ENCODE measurements at regions not wholly inside any gene's neighbourhood (a gene's known extent, or its start where the extent isn't known, plus 50 kb on each side); places are given as distances from the start of the nearest gene placed in this dataset.

DNA sequence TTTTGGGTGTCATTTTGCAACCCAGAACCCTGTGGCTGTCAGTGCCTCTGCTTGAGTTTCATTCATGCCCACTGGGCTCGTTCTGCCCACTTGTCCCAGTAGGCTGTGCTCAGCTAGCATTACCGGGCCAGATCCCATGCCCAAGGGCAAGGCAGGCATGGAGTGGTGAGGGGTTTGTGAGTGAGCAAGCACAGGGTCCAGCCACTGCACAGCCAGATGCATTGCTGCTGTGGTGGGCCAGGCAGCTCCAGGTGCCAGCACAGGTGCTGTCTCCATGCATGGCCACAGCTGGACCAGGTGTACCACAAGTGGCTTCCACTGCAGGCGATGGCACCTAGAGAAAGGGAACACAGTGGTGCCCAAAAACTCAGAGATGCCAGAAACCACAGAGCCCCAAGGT, 1671.2 kb downstream of the OLFM4 start:
- no peaks in the 10 kb centered on the region for H3K36me3 ChIP-seq (ENCODE audit: insufficient read depth, low read length)
- H3K27ac ChIP-seq (ENCODE audit: low read length), result no peak overlapping the region
- H3K27me3 ChIP-seq (ENCODE audit: insufficient read depth, low read depth, low read length), result no peaks in the 10 kb centered on the region
- H3K9me2 ChIP-seq (ENCODE audit: insufficient read depth, low read length), result no peaks in the 10 kb centered on the region
- no peaks in the 10 kb centered on the region for H3K9me3 ChIP-seq (ENCODE audit: low read length)
- H3K9ac ChIP-seq (ENCODE audit: low read length), result no peak overlapping the region
- no peak overlapping the region for H3K4me2 ChIP-seq (ENCODE audit: low read length)
- H3K79me2 ChIP-seq (replicated peaks; ENCODE audit: insufficient read depth, low read length), result no peaks in the 10 kb centered on the region
- no peak overlapping the region for H3K4me3 ChIP-seq (ENCODE audit: low read length)
- no peak for TF ChIP-seq EZH2 (IDR thresholded peaks at IDR 0.05; ENCODE audit: borderline replicate concordance, insufficient read depth, low read length, poor library complexity, severe bottlenecking)
- no peak for TF ChIP-seq MXI1 (conservative IDR thresholded peaks at IDR 0.05; ENCODE audit: poor library complexity, severe bottlenecking)
- no peaks in the 10 kb centered on the region for H3F3A ChIP-seq (ENCODE audit: insufficient read depth, low read length, poor library complexity, severe bottlenecking)
- H2AFZ ChIP-seq (ENCODE audit: low read depth, low read length), result no peak overlapping the region
- no peaks in the 10 kb centered on the region for H4K20me1 ChIP-seq (ENCODE audit: insufficient read depth)

DNA sequence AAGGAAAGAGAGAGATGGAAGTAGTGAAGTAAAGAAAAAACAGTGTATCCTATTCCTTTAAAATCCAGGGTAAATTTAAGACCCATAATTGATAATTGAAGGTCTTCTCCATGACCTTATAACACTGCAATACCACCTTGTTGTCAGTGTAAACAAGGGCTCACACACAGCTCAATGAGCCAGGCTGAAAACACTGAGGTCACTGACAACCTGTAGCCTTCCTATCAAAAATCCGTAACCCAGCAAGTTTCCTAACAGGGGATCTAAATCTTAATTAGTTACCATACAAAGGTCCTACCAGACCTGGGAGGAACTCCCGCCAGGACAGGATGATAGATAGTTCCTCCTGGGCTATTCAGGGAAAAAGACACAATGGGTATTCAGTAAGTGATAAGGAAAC, 1677.1 kb downstream of the OLFM4 start:
- Histone ChIP-seq H3K27ac (ENCODE audit: low read length) (no peak overlapping the region), H3F3A (ENCODE audit: insufficient read depth, low read length, poor library complexity, severe bottlenecking) (no peaks in the 10 kb centered on the region), H3K4me3 (ENCODE audit: low read length) (no peak overlapping the region), H3K27me3 (ENCODE audit: insufficient read depth, low read depth, low read length) (no peaks in the 10 kb centered on the region), H3K9me3 (ENCODE audit: low read length) (peaks cover 3% of the 10 kb centered on the region), H4K20me1 (ENCODE audit: insufficient read depth) (no peaks in the 10 kb centered on the region), H3K9ac (ENCODE audit: low read length) (no peak overlapping the region), H3K9me2 (ENCODE audit: insufficient read depth, low read length) (no peaks in the 10 kb centered on the region), H3K36me3 (ENCODE audit: insufficient read depth, low read length) (no peaks in the 10 kb centered on the region), H3K79me2 (replicated peaks; ENCODE audit: insufficient read depth, low read length) (no peaks in the 10 kb centered on the region), H2AFZ (ENCODE audit: low read depth, low read length) (no peak overlapping the region), H3K4me2 (ENCODE audit: low read length) (no peak overlapping the region)
- TF ChIP-seq, protein P1, sequence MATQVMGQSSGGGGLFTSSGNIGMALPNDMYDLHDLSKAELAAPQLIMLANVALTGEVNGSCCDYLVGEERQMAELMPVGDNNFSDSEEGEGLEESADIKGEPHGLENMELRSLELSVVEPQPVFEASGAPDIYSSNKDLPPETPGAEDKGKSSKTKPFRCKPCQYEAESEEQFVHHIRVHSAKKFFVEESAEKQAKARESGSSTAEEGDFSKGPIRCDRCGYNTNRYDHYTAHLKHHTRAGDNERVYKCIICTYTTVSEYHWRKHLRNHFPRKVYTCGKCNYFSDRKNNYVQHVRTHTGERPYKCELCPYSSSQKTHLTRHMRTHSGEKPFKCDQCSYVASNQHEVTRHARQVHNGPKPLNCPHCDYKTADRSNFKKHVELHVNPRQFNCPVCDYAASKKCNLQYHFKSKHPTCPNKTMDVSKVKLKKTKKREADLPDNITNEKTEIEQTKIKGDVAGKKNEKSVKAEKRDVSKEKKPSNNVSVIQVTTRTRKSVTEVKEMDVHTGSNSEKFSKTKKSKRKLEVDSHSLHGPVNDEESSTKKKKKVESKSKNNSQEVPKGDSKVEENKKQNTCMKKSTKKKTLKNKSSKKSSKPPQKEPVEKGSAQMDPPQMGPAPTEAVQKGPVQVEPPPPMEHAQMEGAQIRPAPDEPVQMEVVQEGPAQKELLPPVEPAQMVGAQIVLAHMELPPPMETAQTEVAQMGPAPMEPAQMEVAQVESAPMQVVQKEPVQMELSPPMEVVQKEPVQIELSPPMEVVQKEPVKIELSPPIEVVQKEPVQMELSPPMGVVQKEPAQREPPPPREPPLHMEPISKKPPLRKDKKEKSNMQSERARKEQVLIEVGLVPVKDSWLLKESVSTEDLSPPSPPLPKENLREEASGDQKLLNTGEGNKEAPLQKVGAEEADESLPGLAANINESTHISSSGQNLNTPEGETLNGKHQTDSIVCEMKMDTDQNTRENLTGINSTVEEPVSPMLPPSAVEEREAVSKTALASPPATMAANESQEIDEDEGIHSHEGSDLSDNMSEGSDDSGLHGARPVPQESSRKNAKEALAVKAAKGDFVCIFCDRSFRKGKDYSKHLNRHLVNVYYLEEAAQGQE (IDR thresholded peaks at IDR 0.05; ENCODE audit: borderline replicate concordance), result no peak
- no peak for TF ChIP-seq RAD21 (conservative IDR thresholded peaks at IDR 0.05)
- no peak for TF ChIP-seq SMC3 (conservative IDR thresholded peaks at IDR 0.05; ENCODE audit: poor library complexity)
- no peak for TF ChIP-seq TAF1 (IDR thresholded peaks at IDR 0.05; ENCODE audit: low read depth)
- TF ChIP-seq EP300 (conservative IDR thresholded peaks at IDR 0.05; ENCODE audit: poor library complexity, severe bottlenecking), result no peak

DNA sequence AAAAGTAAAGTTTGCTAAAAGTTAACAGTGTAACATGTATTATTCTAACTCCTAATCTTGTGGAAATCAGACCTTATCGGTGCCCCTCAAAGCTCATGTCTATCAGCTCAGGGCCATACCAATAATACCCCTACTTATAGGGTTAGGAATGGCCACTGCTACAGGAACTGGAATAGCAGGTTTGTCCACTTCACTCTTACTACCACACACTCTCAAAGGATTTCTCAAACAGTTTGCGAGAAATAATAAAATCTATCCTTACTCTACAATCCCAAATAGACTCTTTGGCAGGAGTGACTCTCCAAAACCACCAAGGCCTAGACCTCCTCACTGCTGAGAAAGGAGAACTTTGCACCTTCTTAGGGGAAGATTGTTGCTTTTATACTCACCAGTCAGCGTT, 1677.7 kb downstream of the OLFM4 start:
- Histone ChIP-seq H2AFZ (ENCODE audit: low read depth, low read length) (no peak overlapping the region), H3K4me3 (ENCODE audit: low read length) (no peak overlapping the region), H3K4me2 (ENCODE audit: low read length) (no peak overlapping the region), H3K36me3 (ENCODE audit: insufficient read depth, low read length) (no peaks in the 10 kb centered on the region), H3K27ac (ENCODE audit: low read length) (no peak overlapping the region), H3K27me3 (ENCODE audit: insufficient read depth, low read depth, low read length) (no peaks in the 10 kb centered on the region), H3K9me3 (ENCODE audit: low read length) (peaks cover 3% of the 10 kb centered on the region), H3F3A (ENCODE audit: insufficient read depth, low read length, poor library complexity, severe bottlenecking) (no peaks in the 10 kb centered on the region), H3K9ac (ENCODE audit: low read length) (no peak overlapping the region), H3K79me2 (replicated peaks; ENCODE audit: insufficient read depth, low read length) (no peaks in the 10 kb centered on the region), H3K9me2 (ENCODE audit: insufficient read depth, low read length) (no peaks in the 10 kb centered on the region), H4K20me1 (ENCODE audit: insufficient read depth) (no peaks in the 10 kb centered on the region)
- TF ChIP-seq RAD21 (conservative IDR thresholded peaks at IDR 0.05), result no peak
- TF ChIP-seq SMC3 (conservative IDR thresholded peaks at IDR 0.05; ENCODE audit: poor library complexity), result no peak
- no peak for TF ChIP-seq EP300 (conservative IDR thresholded peaks at IDR 0.05; ENCODE audit: poor library complexity, severe bottlenecking)
- TF ChIP-seq POLR2AphosphoS5 (IDR thresholded peaks at IDR 0.05), result no peak
- TF ChIP-seq, protein P2, sequence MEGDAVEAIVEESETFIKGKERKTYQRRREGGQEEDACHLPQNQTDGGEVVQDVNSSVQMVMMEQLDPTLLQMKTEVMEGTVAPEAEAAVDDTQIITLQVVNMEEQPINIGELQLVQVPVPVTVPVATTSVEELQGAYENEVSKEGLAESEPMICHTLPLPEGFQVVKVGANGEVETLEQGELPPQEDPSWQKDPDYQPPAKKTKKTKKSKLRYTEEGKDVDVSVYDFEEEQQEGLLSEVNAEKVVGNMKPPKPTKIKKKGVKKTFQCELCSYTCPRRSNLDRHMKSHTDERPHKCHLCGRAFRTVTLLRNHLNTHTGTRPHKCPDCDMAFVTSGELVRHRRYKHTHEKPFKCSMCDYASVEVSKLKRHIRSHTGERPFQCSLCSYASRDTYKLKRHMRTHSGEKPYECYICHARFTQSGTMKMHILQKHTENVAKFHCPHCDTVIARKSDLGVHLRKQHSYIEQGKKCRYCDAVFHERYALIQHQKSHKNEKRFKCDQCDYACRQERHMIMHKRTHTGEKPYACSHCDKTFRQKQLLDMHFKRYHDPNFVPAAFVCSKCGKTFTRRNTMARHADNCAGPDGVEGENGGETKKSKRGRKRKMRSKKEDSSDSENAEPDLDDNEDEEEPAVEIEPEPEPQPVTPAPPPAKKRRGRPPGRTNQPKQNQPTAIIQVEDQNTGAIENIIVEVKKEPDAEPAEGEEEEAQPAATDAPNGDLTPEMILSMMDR (IDR thresholded peaks at IDR 0.05; ENCODE audit: poor library complexity, severe bottlenecking), result no peak
- TF ChIP-seq, protein P1 (IDR thresholded peaks at IDR 0.05; ENCODE audit: borderline replicate concordance), result no peak
- TF ChIP-seq TAF1 (IDR thresholded peaks at IDR 0.05; ENCODE audit: low read depth), result no peak
- no peak for TF ChIP-seq MXI1 (conservative IDR thresholded peaks at IDR 0.05; ENCODE audit: poor library complexity, severe bottlenecking)
- no peak for TF ChIP-seq EZH2 (IDR thresholded peaks at IDR 0.05; ENCODE audit: borderline replicate concordance, insufficient read depth, low read length, poor library complexity, severe bottlenecking)
